Activated CD4-positive, CD25-positive, alpha-beta regulatory T cell treated with anti-CD3 and anti-CD28 coated beads, Interleukin-2, amount 50 U/mL, for 72 hours (primary cell): ENCODE measurements at regions not wholly inside any gene's neighbourhood (a gene's known extent, or its start where the extent isn't known, plus 50 kb on each side); places are given as distances from the start of the nearest gene placed in this dataset.

Experiments
- DNase-seq: peaks from one replicate; pipeline ENCODE4 v3.0.0; 2021

DNA sequence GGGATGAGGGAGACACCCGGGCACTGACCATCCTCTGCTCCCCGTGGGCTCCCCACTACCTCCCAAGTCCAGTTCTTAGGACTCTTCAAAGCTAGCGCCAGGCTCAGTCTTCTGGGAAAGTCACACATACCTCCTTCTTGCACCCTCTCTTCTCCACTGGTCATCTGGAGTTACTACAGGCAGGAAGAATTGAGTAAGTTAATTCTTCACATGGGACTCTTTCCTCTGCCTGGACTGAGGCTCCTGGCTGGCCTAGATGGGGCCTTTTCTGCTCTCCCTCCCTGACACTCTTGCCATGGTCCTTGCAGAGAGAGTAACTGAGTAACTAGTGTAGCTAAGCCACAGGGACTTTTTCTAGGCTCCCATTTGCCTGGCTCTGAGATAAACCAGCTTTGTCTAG is 96.5 kb upstream of the CELF4 start:
- no peak for DNase-seq

GRCh38 chr18:37661478-37661877 is 95.9 kb upstream of the CELF4 start:
- no peak for DNase-seq

GRCh38 chr18:37661061-37661460 is 95.5 kb upstream of the CELF4 start:
- DNase-seq: no peak

- DNase-seq: no peak
Measured at GRCh38 chr18:37660658-37661057, 95.1 kb upstream of the CELF4 start.

DNA sequence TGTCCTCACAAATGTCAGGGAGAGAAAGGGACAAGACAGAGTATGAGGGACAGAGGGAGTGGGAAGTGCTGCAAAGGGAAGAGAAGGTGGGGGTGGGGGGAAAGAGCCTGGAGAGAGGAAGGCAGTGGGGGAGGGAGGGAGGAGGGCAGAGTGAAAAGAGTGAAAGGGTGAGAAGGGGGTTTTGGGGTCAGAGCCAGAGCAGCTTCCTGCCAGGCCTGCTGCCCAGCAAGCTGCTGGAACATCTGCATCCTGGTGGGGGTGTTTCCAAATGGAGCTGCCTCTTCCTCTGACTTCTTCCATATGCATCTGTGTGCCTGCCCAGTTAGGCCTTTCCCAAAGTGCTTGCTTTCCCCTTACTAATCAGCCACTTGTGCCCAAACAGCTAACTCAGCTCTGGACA is 94.3 kb upstream of the CELF4 start:
- no peak for DNase-seq

- DNase-seq: no peak
Measured at GRCh38 chr18:37658894-37659293, 93.3 kb upstream of the CELF4 start.

GRCh38 chr18:37657493-37657892 is 91.9 kb upstream of the CELF4 start:
- DNase-seq: no peak

- DNase-seq: no peak
Measured at GRCh38 chr18:37654731-37655369, 89.3 kb upstream of the CELF4 start.

DNA sequence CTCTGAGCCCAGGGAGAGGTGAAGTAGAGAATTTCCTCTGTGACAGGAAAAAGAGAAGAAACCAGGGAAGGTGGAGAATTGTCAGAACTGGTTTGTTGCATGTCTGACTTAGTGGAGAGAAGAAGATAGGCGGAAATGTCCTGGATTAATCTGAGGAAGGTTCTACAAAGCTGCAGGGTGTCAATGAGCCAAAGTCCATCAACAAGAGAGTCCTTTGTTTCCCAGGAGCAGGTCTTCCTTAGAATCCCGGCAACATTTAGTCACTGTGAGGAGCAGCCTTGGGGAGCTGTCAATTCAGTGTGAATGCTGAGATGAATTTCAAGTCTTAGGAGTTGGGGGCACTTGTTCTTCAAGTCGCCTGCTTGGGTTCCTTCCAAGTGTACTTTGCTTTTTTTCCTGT is 88.4 kb upstream of the CELF4 start:
- no peak for DNase-seq

- no peak for DNase-seq
Measured at GRCh38 chr18:37653618-37654017, 88.0 kb upstream of the CELF4 start.

GRCh38 chr18:37649930-37650329 is 84.3 kb upstream of the CELF4 start:
- DNase-seq: no peak

GRCh38 chr18:37649416-37649815 is 83.8 kb upstream of the CELF4 start:
- no peak for DNase-seq

DNA sequence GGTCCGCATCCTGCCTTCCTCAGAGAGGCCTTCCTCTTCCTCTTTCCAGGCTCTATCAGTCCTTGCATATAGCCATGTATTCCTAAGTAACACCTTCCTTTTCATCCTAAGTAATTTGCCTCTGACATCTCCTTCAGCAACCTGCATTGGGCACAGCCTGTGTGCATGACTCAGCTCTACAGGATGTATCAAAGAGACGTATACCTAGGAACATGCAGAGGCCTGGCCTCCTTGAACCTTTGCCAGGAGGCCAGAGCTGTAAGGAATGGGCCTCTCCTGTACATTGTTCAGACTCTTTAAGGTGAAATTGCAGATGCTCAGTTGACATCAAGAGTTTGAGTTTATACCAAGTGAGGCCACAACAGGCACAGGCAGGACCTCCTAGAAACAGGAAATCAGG is 76.0 kb upstream of the CELF4 start:
- no peak for DNase-seq

GRCh38 chr18:37640504-37640903 is 74.9 kb upstream of the CELF4 start:
- no peak for DNase-seq

DNA sequence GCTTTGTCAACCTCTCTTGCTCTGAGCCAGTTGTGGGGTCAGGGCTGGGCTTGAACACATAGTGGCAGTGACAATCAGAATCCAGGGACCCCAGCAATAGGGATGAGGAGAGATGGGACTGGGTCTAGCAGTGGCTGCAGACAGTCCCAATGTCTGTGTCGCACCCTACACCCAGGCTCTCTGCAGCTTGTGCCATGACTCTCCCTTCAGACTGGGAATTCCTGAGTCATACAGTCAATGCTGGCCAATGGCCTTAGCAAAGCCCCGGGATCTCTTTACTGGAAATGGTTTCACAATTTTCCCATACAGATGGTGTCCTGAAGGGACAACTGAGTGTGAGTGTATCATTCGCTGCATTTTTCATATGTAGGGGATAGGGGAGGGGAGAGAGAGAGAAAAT is 74.2 kb upstream of the CELF4 start:
- no peak for DNase-seq

DNA sequence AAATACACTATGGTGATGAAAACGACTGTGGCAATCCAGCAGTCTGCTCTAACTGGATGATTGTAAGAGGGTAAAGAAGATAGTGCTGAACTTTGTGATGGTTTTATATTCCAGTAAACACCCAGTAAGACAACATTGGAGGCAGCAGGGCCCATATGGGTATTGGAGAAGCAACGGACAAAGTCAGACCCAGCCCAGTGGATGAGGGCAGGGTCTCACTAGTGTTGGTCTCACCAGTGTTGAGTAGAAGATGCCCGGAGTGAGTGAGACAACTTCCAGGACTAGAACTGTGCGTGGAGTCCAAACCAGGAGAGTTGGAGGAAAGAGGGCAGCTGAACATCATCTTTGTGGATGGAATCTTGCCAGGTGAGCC is 71.9 kb upstream of the CELF4 start:
- DNase-seq: no peak

DNA sequence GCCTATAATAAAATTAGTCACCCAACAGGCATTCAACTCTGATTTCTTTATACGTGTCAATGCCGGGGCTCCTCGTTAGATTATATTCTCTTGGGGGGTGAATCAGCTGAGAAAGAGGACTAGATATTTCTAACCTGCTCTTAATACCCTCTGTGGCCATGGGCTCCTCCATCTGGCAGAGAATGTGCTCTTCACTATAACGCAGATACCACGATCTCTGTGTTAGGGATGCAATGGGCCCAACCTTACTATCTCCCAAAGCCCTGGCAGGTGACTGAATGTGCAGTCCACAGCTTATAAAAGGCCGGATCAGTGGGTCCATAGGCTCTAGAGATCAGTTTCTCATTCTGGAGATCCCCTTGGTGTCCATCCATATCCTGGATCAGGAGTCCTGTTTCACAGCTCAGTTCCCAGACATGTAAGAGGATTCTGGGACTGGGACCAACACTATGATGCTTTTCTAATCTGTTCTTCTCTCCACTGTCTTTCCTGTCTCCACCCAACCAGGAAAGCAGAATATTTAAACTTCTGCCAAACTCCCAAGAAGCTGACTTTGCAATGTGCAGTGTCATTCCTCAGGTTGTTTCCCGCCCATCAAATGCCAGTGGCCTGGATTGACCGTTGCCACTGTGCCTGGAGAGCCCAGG is 71.4 kb upstream of the CELF4 start:
- DNase-seq: no peak

- DNase-seq: no peak
Measured at GRCh38 chr18:37634516-37634915, 68.9 kb upstream of the CELF4 start.

GRCh38 chr18:37631422-37631821 is 65.8 kb upstream of the CELF4 start:
- DNase-seq: no peak

DNA sequence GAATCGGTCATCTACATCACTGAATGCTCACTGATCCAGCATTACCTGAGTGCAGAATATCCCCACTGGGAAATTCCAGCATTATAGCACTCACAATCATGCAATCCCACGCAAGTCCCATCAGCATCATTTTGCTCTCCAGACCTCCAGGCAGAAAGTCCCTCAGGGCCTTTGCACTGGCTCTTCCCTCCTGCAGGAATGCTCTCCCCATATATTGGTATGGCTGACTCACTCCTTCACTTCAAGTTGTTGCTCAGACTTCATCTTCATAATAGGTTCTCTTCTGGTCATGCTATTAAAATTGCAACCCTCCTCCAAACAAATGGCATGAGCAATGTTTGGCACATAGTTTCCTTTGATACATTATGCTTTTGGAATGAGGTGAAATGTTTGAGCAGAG is 64.7 kb upstream of the CELF4 start:
- DNase-seq: no peak

DNA sequence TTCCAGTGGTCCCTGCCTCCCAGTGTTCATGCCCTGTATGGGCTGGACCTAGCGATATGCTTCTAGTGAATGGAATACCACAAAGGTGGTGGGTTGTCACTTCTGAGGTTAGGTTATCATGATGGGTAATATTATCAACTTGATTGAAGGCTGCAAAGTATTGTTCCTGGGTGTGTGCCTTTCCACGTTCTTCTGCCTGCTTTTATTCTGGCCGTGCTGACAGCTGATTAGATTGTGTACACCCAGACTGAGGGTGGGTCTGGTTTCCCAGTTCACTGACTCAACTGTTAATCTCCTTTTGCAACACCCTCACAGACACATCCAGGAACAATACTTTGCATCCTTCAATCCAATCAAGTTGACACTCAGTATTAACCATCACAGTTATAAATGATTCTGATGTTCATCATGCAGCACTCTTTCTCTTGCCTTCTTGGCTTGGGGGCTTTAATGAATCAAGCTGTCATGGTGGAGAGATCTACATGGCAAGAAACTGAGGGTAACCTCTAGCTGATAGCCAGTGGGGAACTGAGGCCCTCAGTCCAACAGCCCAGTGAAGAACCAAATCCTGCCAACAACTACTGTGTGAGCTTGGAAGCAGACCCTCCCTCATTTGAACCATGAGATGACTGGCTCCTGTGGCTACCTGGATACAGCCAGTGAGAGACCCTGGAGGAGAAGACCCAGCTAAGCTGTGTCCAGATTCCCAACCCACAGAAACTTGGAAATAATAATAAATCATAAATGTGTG is 63.0 kb upstream of the CELF4 start:
- DNase-seq: no peak

GRCh38 chr18:37624318-37624717 is 58.7 kb upstream of the CELF4 start:
- no peak for DNase-seq

DNA sequence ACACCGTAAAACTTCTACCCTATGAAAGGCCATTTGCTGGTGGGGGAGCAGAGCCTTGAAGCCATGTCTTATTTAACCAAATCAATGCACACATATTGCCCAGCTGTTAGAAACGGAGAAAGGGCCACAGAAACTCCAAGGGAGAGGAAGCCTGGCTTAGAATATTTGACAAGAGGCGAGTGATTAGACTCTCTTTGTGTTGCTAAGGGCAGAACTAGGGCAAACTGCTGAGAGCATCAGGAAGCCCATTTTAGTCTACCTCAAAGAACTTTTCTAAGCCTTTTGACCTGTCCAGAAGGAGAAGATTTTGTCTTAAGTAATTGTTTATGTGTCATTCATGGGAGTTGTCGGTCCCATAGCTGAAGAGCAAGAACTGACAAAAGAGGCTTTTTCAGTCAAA is 54.4 kb upstream of the CELF4 start:
- DNase-seq: no peak

DNA sequence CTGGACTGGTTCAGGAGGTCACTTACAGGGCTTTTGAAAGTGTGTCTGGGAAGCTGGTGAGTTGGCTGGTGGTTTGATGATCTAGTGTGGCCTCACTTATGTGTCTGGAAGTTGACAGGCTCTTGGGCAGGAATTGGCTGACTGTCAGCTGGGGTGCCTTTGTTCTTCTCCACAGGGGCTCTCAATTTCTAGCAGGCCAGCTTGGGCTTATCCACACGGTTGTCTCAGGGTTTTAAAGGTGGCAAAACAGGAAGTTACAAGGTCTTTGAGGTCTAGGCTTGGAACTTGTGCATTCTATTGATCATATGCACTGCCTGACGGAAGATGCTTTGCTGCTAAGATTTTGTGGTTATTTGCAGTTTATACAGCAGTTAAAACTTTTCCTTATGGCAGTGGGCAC is 52.0 kb upstream of the CELF4 start:
- DNase-seq: no peak
